IMR-90 (cell line): ENCODE measurements at regions not wholly inside any gene's neighbourhood (a gene's known extent, or its start where the extent isn't known, plus 50 kb on each side); places are given as distances from the start of the nearest gene placed in this dataset.

Source experiments
- ATAC-seq: fragments of 200-7000 bp; cut with Tn5 transposase; 2 replicates; pipeline ENCODE4 v1.9.1; 2020; ENCODE audit warnings: low read depth, mild to moderate bottlenecking, moderate library complexity
- BruUV-seq: library from RNA; stranded (reverse); fragments of 400-500 nt; replicated peaks from 2 replicates; lab custom pipeline; 2021; lab: Mats Ljungman, UMichigan
- CTCF ChIA-PET: fragments of 300-600 bp; formaldehyde crosslinking; extraction: SDS; loops from one replicate; lab custom pipeline; 2021; ENCODE audit warnings: antibody characterized with exemption; lab: Yijun Ruan, JAX
- POLR2A ChIA-PET: fragments of 300-600 bp; sonication (Branson Sonifier 250); formaldehyde crosslinking; loops from one replicate; lab custom pipeline; 2022; ENCODE audit warnings: antibody characterized with exemption; ENCODE audit not compliant: unreplicated experiment; lab: Charles Lee
- DNase-seq: peaks from one replicate; pipeline ENCODE4 v3.0.0; 2013
- H2AFZ ChIP-seq: replicated peaks from 2 replicates; pipeline ENCODE3; 2013; ENCODE audit warnings: low read length, mild to moderate bottlenecking; ENCODE audit not compliant: poor library complexity
- H2AK5ac ChIP-seq: 2 replicates; pipeline ENCODE4 v1.6.1; 2013; ENCODE audit warnings: low read depth, low read length, inconsistent platforms
- H2AK9ac ChIP-seq: replicated peaks from 2 replicates; pipeline ENCODE3; 2013; ENCODE audit warnings: mild to moderate bottlenecking, low read depth, low read length, moderate library complexity; ENCODE audit not compliant: poor library complexity
- H2BK120ac ChIP-seq: 2 replicates; pipeline ENCODE4 v1.6.1; 2013; ENCODE audit warnings: low read depth, low read length, inconsistent platforms
- H2BK15ac ChIP-seq: 3 replicates; pipeline ENCODE4 v1.6.1; 2013; ENCODE audit warnings: low read depth, low read length, inconsistent platforms
- H2BK20ac ChIP-seq: 2 replicates; pipeline ENCODE4 v1.6.1; 2013; ENCODE audit warnings: low read depth, mild to moderate bottlenecking, inconsistent platforms, low read length, moderate library complexity
- H2BK5ac ChIP-seq: 2 replicates; pipeline ENCODE4 v1.6.1; 2013; ENCODE audit warnings: mild to moderate bottlenecking, low read depth, low read length, inconsistent platforms; ENCODE audit not compliant: poor library complexity, severe bottlenecking
- H3K14ac ChIP-seq: replicated peaks from 2 replicates; pipeline ENCODE4 v1.6.1; 2013; ENCODE audit warnings: low read depth, low read length, inconsistent platforms
- H3K18ac ChIP-seq: 2 replicates; pipeline ENCODE4 v1.6.1; 2013; ENCODE audit warnings: low read depth, low read length, control low read depth
- H3K23ac ChIP-seq: 2 replicates; pipeline ENCODE4 v1.6.1; 2013; ENCODE audit warnings: low read depth, low read length, inconsistent platforms
- H3K27ac ChIP-seq: 2 replicates; pipeline ENCODE4 v1.5.1; 2013; ENCODE audit warnings: mild to moderate bottlenecking, control low read depth, low read length; ENCODE audit not compliant: insufficient read depth
- H3K27me3 ChIP-seq: 2 replicates; pipeline ENCODE4 v1.6.1; 2013; ENCODE audit warnings: low read length; ENCODE audit not compliant: control insufficient read depth, insufficient read depth
- H3K36me3 ChIP-seq: 2 replicates; pipeline ENCODE4 v1.6.1; 2013; ENCODE audit warnings: low read length, mixed read lengths; ENCODE audit not compliant: control insufficient read depth, insufficient read depth
- H3K4ac ChIP-seq: 2 replicates; pipeline ENCODE4 v1.6.1; 2013; ENCODE audit warnings: low read depth, low read length, inconsistent platforms
- H3K4me1 ChIP-seq: 2 replicates; pipeline ENCODE4 v1.6.1; 2013; ENCODE audit warnings: low read length, mixed read lengths; ENCODE audit not compliant: control insufficient read depth, insufficient read depth
- H3K4me2 ChIP-seq: 2 replicates; pipeline ENCODE4 v1.6.1; 2013; ENCODE audit warnings: low read depth, mild to moderate bottlenecking, control low read depth, low read length, moderate library complexity
- H3K4me3 ChIP-seq: 2 replicates; pipeline ENCODE4 v1.5.1; 2013; ENCODE audit warnings: low read depth, mild to moderate bottlenecking, control low read depth, low read length, moderate library complexity; ENCODE audit not compliant: insufficient read depth
- H3K56ac ChIP-seq: 2 replicates; pipeline ENCODE4 v1.6.1; 2013; ENCODE audit warnings: low read length, inconsistent platforms; ENCODE audit not compliant: insufficient read depth; ENCODE audit errors: extremely low read depth
- H3K79me1 ChIP-seq, 2 experiments: 2 replicates each; pipeline ENCODE4 v1.6.1; 2013; ENCODE audit warnings: low read length in 2 of 2, inconsistent platforms in 1 of 2, low read depth in 1 of 2
- H3K9ac ChIP-seq: 2 replicates; pipeline ENCODE4 v1.6.1; 2013; ENCODE audit warnings: low read depth, low read length, control low read depth
- H3K9me1 ChIP-seq: 2 replicates; pipeline ENCODE4 v1.6.1; 2013; ENCODE audit warnings: low read length, inconsistent platforms; ENCODE audit not compliant: insufficient read depth
- H3K9me3 ChIP-seq: 2 replicates; pipeline ENCODE4 v1.6.1; 2013; ENCODE audit warnings: low read length; ENCODE audit not compliant: control insufficient read depth, insufficient read depth
- H4K20me1 ChIP-seq: 2 replicates; pipeline ENCODE4 v1.6.1; 2013; ENCODE audit warnings: low read length, inconsistent platforms; ENCODE audit not compliant: insufficient read depth
- H4K5ac ChIP-seq: 2 replicates; pipeline ENCODE4 v1.6.1; 2013; ENCODE audit warnings: mild to moderate bottlenecking, low read depth, low read length, control low read depth
- H4K8ac ChIP-seq, 2 experiments: 2 replicates each; pipeline ENCODE4 v1.6.1; 2013; ENCODE audit warnings: low read depth in 2 of 2, low read length in 2 of 2, control low read depth in 1 of 2, inconsistent platforms in 1 of 2
- H4K91ac ChIP-seq: 2 replicates; pipeline ENCODE4 v1.6.1; 2013; ENCODE audit warnings: low read depth, low read length, inconsistent platforms; ENCODE audit not compliant: insufficient read depth
- BHLHE40 ChIP-seq: fragments of 150-350 bp; IDR thresholded peaks from 2 replicates; pipeline ENCODE4 v1.6.1; 2016; ENCODE audit warnings: mild to moderate bottlenecking, low read depth, low read length
- CEBPB ChIP-seq: IDR thresholded peaks from 2 replicates; pipeline ENCODE4 v1.6.1; 2012; ENCODE audit warnings: low read depth, low read length, improper control_type of control experiment
- CHD1 ChIP-seq: IDR thresholded peaks from 2 replicates; pipeline ENCODE4 v1.6.1; 2012; ENCODE audit warnings: low read depth, low read length, improper control_type of control experiment
- FOS ChIP-seq: fragments of 150-350 bp; IDR thresholded peaks from 2 replicates; pipeline ENCODE4 v1.6.1; 2016; ENCODE audit warnings: low read depth, low read length
- MAFK ChIP-seq: IDR thresholded peaks from 2 replicates; pipeline ENCODE4 v1.6.1; 2012; ENCODE audit warnings: low read depth, low read length, improper control_type of control experiment
- MAZ ChIP-seq: IDR thresholded peaks from 2 replicates; pipeline ENCODE4 v1.6.1; 2012; ENCODE audit warnings: low read depth, mild to moderate bottlenecking, low read length, improper control_type of control experiment, moderate library complexity, borderline replicate concordance
- MXI1 ChIP-seq: IDR thresholded peaks from 2 replicates; pipeline ENCODE4 v1.6.1; 2012; ENCODE audit warnings: low read depth, mild to moderate bottlenecking, low read length, moderate library complexity, borderline replicate concordance
- NFE2L2 ChIP-seq: fragments of 150-350 bp; IDR thresholded peaks from 2 replicates; pipeline ENCODE4 v1.6.1; 2016; ENCODE audit warnings: low read depth, mild to moderate bottlenecking, low read length
- POLR2A ChIP-seq: IDR thresholded peaks from 2 replicates; pipeline ENCODE4 v1.6.1; 2012; ENCODE audit warnings: mild to moderate bottlenecking, low read depth, low read length
- RAD21 ChIP-seq: IDR thresholded peaks from 2 replicates; pipeline ENCODE4 v1.6.1; 2012; ENCODE audit warnings: low read length, improper control_type of control experiment
- RCOR1 ChIP-seq: IDR thresholded peaks from 2 replicates; pipeline ENCODE4 v1.6.1; 2012; ENCODE audit warnings: mild to moderate bottlenecking, low read length, improper control_type of control experiment; ENCODE audit not compliant: insufficient replicate concordance
- RFX5 ChIP-seq: IDR thresholded peaks from 2 replicates; pipeline ENCODE4 v1.8.0; 2012; ENCODE audit warnings: low read depth, mild to moderate bottlenecking, low read length, moderate library complexity
- SMC3 ChIP-seq: fragments of 150-350 bp; IDR thresholded peaks from 2 replicates; pipeline ENCODE4 v1.6.1; 2016; ENCODE audit warnings: low read depth, mild to moderate bottlenecking, antibody characterized with exemption, low read length, moderate library complexity
- WGBS, 2 experiments: methylation state at CpG; one replicate each; pipeline versions ENCODE4 v1.1.5 to v1.1.7; 2013; ENCODE audit warnings: missing lambda C conversion rate in 2 of 2; ENCODE audit not compliant: insufficient read length in 1 of 2; ENCODE audit errors: extremely low coverage in 2 of 2; 5-methylcytosine and 5-hydroxymethylcytosine counted together
- dilution Hi-C: fragments of 300-500 bp; cut with HindIII; formaldehyde crosslinking; loops from one replicate; pipeline ENCODE4 v1.14.3; 2018; ENCODE audit warnings: low sequenced_read_pairs; ENCODE audit not compliant: unreplicated experiment
- in situ Hi-C: fragments of 300-500 bp; cut with MboI; formaldehyde crosslinking; loops from 3 replicates; pipeline ENCODE4 v1.14.3; 2019; ENCODE audit warnings: low sequenced_read_pairs, inconsistent platforms, mixed read lengths
- intact Hi-C: fragments of 100-400 bp; cut with micrococcal nuclease; formaldehyde crosslinking; loops from 2 replicates; pipeline ENCODE4 v1.10.0; 2022
- TF ChIP-seq, protein P1 (sequence below): conservative IDR thresholded peaks from 2 replicates; pipeline ENCODE4 v1.5.1; 2012; ENCODE audit warnings: mild to moderate bottlenecking, low read depth, low read length, improper control_type of control experiment
- TF ChIP-seq, protein P2 (sequence below): fragments of 150-350 bp; IDR thresholded peaks from 2 replicates; pipeline ENCODE4 v1.6.1; 2016; ENCODE audit warnings: low read depth, mild to moderate bottlenecking, low read length, moderate library complexity, borderline replicate concordance
- TF ChIP-seq, protein P3 (sequence below): fragments of 150-350 bp; IDR thresholded peaks from 2 replicates; pipeline ENCODE4 v1.6.1; 2017; ENCODE audit warnings: mild to moderate bottlenecking, antibody characterized with exemption, low read length, low read depth

DNA sequence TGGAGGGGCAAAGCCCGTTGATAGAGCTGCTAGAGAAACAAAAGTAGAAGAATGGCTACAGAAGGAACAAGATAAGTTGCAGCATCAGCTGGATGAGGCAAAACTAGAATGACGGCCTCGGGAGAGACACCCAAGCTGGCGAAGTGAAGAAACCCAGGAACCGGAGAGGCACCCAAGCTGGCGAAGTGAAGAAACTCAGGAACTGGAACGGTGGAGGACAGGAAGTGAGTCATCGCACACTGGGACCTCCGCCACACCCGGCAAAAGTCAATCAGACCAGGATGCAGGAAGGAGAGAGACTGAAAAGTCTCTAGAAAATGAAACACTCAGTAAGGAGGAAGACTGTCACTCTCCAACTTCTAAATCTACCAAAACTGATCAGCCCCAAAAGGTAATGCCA is 133.0 kb upstream of the NEBL start:
- intact Hi-C loops (no loop called here), in situ Hi-C loops (no loop called here), dilution Hi-C loops (no loop called here)
- Histone ChIP-seq H2AK5ac (no peak overlapping the region), H2BK120ac (no peak overlapping the region), H3K4me3 (no peak overlapping the region), H3K9ac (no peak overlapping the region), H3K9me3 (peaks cover 9% of the 10 kb centered on the region; the same call in 1 of the 2 replicates), H4K8ac (no peak overlapping the region), H3K4me1 (no peaks in the 10 kb centered on the region), H3K56ac (no peak overlapping the region), H3K36me3 (no peaks in the 10 kb centered on the region), H3K79me1 (no peaks in the 10 kb centered on the region), H4K20me1 (no peaks in the 10 kb centered on the region), H3K27me3 (no peaks in the 10 kb centered on the region), H2AFZ (no peak overlapping the region), H2BK5ac (no peak overlapping the region), H4K5ac (no peak overlapping the region), H3K14ac (no peak overlapping the region), H3K4me2 (no peak overlapping the region), H3K4ac (no peak overlapping the region), H3K23ac (no peak overlapping the region), H2BK20ac (no peak overlapping the region), H2BK15ac (no peak overlapping the region), H3K18ac (no peak overlapping the region), H4K91ac (no peak overlapping the region), H3K27ac (no peak overlapping the region), H3K9me1 (no peaks in the 10 kb centered on the region), H2AK9ac (no peak overlapping the region)
- ChIA-PET POLR2A (no interaction called here), CTCF (no interaction called here)
- TF ChIP-seq, protein P1, sequence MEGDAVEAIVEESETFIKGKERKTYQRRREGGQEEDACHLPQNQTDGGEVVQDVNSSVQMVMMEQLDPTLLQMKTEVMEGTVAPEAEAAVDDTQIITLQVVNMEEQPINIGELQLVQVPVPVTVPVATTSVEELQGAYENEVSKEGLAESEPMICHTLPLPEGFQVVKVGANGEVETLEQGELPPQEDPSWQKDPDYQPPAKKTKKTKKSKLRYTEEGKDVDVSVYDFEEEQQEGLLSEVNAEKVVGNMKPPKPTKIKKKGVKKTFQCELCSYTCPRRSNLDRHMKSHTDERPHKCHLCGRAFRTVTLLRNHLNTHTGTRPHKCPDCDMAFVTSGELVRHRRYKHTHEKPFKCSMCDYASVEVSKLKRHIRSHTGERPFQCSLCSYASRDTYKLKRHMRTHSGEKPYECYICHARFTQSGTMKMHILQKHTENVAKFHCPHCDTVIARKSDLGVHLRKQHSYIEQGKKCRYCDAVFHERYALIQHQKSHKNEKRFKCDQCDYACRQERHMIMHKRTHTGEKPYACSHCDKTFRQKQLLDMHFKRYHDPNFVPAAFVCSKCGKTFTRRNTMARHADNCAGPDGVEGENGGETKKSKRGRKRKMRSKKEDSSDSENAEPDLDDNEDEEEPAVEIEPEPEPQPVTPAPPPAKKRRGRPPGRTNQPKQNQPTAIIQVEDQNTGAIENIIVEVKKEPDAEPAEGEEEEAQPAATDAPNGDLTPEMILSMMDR = no peak
- TF ChIP-seq, protein P2, sequence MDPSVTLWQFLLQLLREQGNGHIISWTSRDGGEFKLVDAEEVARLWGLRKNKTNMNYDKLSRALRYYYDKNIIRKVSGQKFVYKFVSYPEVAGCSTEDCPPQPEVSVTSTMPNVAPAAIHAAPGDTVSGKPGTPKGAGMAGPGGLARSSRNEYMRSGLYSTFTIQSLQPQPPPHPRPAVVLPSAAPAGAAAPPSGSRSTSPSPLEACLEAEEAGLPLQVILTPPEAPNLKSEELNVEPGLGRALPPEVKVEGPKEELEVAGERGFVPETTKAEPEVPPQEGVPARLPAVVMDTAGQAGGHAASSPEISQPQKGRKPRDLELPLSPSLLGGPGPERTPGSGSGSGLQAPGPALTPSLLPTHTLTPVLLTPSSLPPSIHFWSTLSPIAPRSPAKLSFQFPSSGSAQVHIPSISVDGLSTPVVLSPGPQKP = no peak
- no peak for TF ChIP-seq FOS
- TF ChIP-seq, protein P3, sequence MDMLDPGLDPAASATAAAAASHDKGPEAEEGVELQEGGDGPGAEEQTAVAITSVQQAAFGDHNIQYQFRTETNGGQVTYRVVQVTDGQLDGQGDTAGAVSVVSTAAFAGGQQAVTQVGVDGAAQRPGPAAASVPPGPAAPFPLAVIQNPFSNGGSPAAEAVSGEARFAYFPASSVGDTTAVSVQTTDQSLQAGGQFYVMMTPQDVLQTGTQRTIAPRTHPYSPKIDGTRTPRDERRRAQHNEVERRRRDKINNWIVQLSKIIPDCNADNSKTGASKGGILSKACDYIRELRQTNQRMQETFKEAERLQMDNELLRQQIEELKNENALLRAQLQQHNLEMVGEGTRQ = no peak
- TF ChIP-seq CHD1 = no peak
- no peak for TF ChIP-seq RAD21
- no peak for TF ChIP-seq MAFK
- TF ChIP-seq NFE2L2 = no peak
- TF ChIP-seq POLR2A = no peak
- TF ChIP-seq RFX5 = no peak
- no peak for TF ChIP-seq RCOR1
- TF ChIP-seq BHLHE40 = no peak
- TF ChIP-seq MAZ = no peak
- TF ChIP-seq CEBPB = no peak
- no peak for TF ChIP-seq SMC3
- no peak for TF ChIP-seq MXI1
- no TSS peak for BruUV-seq
- ATAC-seq (no peak), DNase-seq (no peak)
- 100% methylated on average over 2 of the region's 10 CpGs; no CpG with 5 or more reads in 1 of the 2 experiments for WGBS, 2 experiments
